ENCODE measurements at regions not wholly inside any gene's neighbourhood (a gene's known extent, or its start where the extent isn't known, plus 50 kb on each side); places are given as distances from the start of the nearest gene placed in this dataset.

DNA sequence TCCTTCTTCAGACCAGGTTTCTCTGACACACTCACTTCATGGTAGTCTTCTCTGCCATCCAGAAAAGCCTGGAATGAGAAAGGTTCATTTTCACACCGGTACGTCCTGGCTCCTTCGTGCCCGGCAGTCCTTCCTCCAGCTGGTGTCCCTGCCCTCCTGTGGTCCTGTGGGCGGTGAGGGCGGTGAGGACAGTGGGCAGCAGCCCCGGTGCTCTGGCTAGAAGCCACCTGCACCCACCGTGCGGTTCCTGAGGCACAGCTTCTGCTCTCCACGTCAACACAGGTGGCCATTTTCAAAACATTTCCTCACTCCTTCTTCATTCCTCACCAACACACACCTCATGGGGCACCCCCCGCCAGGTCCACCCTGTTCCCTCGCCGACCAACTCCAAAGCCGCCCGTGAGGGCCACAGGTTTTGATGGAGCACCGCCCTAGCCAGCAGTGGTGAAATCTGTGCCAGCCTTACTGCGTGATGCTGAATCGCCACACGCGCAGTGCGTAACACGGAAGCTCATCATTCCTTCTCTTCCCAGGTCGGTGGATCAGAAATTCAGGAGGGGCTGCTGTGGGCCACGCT lies 251.4 kb upstream of the RNF32 start:
- WGBS, 2 donors (ENCODE audit: low coverage in 1 of 2): 90% methylated on average over 2 to 11 of the region's 24 CpGs
- Histone ChIP-seq H3K27me3 (peaks cover 20% of the 10 kb centered on the region), H3K4me3 (no peak overlapping the region), H3K4me1 (no peaks in the 10 kb centered on the region), H3K9me3 (peaks cover 0 to 9% (median 0%) of the 10 kb centered on the region in 3 donors), H3K27ac (no peak overlapping the region), H3K36me3 (no peaks in the 10 kb centered on the region)
- TF ChIP-seq, protein P1, sequence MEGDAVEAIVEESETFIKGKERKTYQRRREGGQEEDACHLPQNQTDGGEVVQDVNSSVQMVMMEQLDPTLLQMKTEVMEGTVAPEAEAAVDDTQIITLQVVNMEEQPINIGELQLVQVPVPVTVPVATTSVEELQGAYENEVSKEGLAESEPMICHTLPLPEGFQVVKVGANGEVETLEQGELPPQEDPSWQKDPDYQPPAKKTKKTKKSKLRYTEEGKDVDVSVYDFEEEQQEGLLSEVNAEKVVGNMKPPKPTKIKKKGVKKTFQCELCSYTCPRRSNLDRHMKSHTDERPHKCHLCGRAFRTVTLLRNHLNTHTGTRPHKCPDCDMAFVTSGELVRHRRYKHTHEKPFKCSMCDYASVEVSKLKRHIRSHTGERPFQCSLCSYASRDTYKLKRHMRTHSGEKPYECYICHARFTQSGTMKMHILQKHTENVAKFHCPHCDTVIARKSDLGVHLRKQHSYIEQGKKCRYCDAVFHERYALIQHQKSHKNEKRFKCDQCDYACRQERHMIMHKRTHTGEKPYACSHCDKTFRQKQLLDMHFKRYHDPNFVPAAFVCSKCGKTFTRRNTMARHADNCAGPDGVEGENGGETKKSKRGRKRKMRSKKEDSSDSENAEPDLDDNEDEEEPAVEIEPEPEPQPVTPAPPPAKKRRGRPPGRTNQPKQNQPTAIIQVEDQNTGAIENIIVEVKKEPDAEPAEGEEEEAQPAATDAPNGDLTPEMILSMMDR (IDR thresholded peaks at IDR 0.05): no peak
- no peak for TF ChIP-seq EP300 (IDR thresholded peaks at IDR 0.05)
- no peak for TF ChIP-seq POLR2AphosphoS5 (IDR thresholded peaks at IDR 0.05)
- no peak for TF ChIP-seq POLR2A (IDR thresholded peaks at IDR 0.05)
- no peak for ATAC-seq

DNA sequence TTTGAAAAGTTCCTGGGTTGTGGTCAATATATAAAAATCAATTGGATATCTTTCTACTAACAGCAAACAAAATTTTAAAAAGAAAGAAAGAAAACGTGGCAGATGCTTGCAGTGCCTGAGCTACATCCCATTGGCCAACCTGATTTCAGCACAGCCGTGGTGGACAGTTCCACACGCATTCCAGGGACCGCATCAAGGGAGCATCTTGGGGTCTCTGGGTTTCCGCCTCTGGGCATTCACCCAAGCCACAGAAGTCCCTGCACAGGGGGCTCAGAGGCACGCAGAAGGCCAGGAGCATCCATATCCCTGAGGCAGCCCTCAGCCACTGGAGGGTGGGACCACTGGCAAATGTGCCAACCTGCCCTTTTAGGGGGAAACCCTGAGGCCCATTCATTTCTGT lies 254.5 kb upstream of the RNF32 start:
- Histone ChIP-seq H3K4me1 (no peaks in the 10 kb centered on the region), H3K9me3 (no peaks in the 10 kb centered on the region), H3K27ac (no peak overlapping the region), H3K36me3 (no peaks in the 10 kb centered on the region), H3K4me3 (no peak overlapping the region), H3K27me3 (peaks cover 23% of the 10 kb centered on the region)
- ATAC-seq: no peak
- 2 to 7% methylated on average over 3 to 6 of the region's 6 CpGs for WGBS, 2 donors (ENCODE audit: low coverage in 1 of 2)
- TF ChIP-seq POLR2AphosphoS5 (IDR thresholded peaks at IDR 0.05) (no peak), POLR2A (IDR thresholded peaks at IDR 0.05) (no peak), EP300 (IDR thresholded peaks at IDR 0.05) (no peak)
- TF ChIP-seq, protein P1 (IDR thresholded peaks at IDR 0.05): no peak

DNA sequence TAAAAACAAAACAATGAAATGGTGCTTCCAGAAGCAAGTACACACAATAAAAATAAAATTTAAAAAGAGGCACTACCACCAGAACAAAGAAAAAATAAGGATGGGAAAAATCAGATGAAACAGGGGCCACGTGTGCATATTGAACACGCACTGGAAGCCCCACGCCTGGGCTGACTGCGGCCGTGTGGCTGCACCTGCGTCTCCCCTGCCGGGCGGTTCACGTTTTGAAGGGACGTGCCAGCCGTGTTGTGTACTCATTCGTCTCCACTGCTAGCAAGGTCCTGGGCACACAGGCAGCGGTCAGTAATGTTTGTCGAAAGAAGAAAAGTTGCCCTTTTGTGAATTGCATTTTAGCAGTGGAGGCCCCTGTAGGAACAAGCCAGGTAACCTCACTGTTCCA lies 255.9 kb upstream of the RNF32 start:
- Histone ChIP-seq H3K4me3 (no peak overlapping the region), H3K27ac (no peak overlapping the region), H3K9me3 (no peaks in the 10 kb centered on the region), H3K4me1 (no peaks in the 10 kb centered on the region), H3K36me3 (no peaks in the 10 kb centered on the region), H3K27me3 (peaks cover 28% of the 10 kb centered on the region)
- no peak for ATAC-seq
- no peak for TF ChIP-seq POLR2A (IDR thresholded peaks at IDR 0.05)
- no peak for TF ChIP-seq POLR2AphosphoS5 (IDR thresholded peaks at IDR 0.05)
- no peak for TF ChIP-seq EP300 (IDR thresholded peaks at IDR 0.05)
- TF ChIP-seq, protein P1 (IDR thresholded peaks at IDR 0.05): no peak
- WGBS, 2 donors (ENCODE audit: low coverage in 1 of 2): 88% methylated on average over 5 of the region's 14 CpGs; no CpG with 5 or more reads in 1 of the 2 donors

DNA sequence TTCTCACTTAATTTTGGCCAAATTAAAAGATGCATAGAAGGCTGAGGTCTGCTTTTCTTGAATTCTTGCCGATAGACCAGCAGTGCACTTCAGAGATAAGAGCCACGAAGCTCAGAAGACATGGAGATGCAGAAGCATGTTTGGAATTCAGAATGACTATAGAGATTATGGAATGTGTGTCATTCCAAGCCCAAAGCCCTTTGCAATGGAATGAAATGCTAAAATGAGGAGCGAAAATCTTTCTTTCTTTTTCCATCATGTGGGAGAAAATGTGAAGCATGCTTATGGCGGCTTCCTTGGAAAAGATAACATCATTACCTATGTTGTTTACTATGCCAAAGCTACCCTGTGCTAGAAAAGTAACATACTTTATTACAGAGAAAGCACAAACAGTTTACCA lies 257.0 kb upstream of the RNF32 start:
- H3K27me3 ChIP-seq: peaks cover 34% of the 10 kb centered on the region
- 65 to 68% methylated on average over 3 to 4 of the region's 4 CpGs for WGBS, 2 donors (ENCODE audit: low coverage in 1 of 2)
- no peak overlapping the region for H3K27ac ChIP-seq
- H3K36me3 ChIP-seq: no peaks in the 10 kb centered on the region
- no peak for ATAC-seq
- TF ChIP-seq POLR2AphosphoS5 (IDR thresholded peaks at IDR 0.05) (no peak), POLR2A (IDR thresholded peaks at IDR 0.05) (no peak), EP300 (IDR thresholded peaks at IDR 0.05) (no peak)
- TF ChIP-seq, protein P1 (IDR thresholded peaks at IDR 0.05): no peak
- no peak overlapping the region for H3K4me3 ChIP-seq
- no peaks in the 10 kb centered on the region for H3K4me1 ChIP-seq
- no peaks in the 10 kb centered on the region for H3K9me3 ChIP-seq

DNA sequence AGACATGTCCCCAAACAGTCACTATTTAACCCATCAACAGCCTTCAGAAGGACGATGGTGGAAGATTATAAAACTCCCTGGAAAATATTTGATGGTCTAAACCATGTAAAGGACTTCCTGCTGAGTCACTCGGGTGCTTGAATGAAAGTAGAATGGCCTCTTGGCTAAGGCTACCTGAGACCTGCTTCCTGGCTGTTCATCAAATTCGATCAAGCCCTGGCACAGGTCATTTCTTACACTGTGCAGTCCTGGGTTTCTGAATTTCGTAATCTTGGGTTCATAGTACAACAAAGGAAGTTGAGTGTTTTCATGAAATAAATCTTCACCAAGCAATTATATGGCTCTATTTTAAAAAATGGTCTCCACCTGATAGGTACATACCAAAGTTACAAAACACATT lies 260.3 kb upstream of the RNF32 start:
- no peak overlapping the region for H3K27ac ChIP-seq
- TF ChIP-seq POLR2AphosphoS5 (IDR thresholded peaks at IDR 0.05) (no peak), EP300 (IDR thresholded peaks at IDR 0.05) (no peak), POLR2A (IDR thresholded peaks at IDR 0.05) (no peak)
- TF ChIP-seq, protein P1 (IDR thresholded peaks at IDR 0.05): no peak
- H3K27me3 ChIP-seq: peaks cover 31% of the 10 kb centered on the region
- WGBS, 2 donors (ENCODE audit: low coverage in 1 of 2): 50 to 59% methylated on average over 4 of the region's 4 CpGs
- H3K9me3 ChIP-seq: no peaks in the 10 kb centered on the region
- no peaks in the 10 kb centered on the region for H3K4me1 ChIP-seq
- H3K36me3 ChIP-seq: no peaks in the 10 kb centered on the region
- no peak overlapping the region for H3K4me3 ChIP-seq
- no peak for ATAC-seq
